ENCODE measurements at regions not wholly inside any gene's neighbourhood (a gene's known extent, or its start where the extent isn't known, plus 50 kb on each side); places are given as distances from the start of the nearest gene placed in this dataset.

DNA sequence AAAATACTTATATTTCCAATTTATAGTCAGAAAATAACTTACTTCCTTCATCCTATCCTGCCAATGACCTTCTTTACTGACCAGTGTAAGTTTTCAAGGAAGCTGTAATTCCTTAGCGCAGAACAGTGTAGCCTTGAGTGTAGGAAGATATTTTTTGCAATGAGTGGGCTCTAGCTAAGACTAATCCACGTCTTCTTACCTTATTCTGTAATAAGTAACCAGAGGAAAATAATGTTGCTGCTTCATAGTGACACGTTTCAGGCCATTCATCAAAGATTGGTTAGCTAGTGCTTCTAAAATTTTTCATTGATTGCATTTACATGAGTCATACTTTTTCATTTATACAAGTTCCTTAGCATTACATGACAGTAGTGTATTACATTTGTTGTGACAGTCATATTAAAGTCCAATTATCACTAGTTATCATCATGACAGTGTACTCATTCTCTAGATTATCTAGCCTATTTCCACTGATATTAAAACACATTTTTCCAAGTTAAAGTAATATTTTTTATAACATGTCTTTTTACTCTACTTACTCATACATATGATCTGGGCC, 403.8 kb upstream of the EPHA3 start:
- Histone ChIP-seq H3K9ac (ENCODE audit: insufficient read depth, low read length) (no peak overlapping the region), H3K9me3 (ENCODE audit: control insufficient read depth, insufficient read depth, low read depth, low read length) (no peaks in the 10 kb centered on the region), H3K79me2 (ENCODE audit: control insufficient read depth, insufficient read depth, low read length) (no peaks in the 10 kb centered on the region), H4K20me1 (ENCODE audit: control insufficient read depth, extremely low read depth, insufficient read depth, low read length) (no peaks in the 10 kb centered on the region), H3K4me1 (ENCODE audit: control insufficient read depth, extremely low read depth, insufficient read depth, low read length) (no peaks in the 10 kb centered on the region), H3K27ac (ENCODE audit: insufficient read depth, low read length) (no peak overlapping the region), H3K4me2 (ENCODE audit: extremely low read depth, insufficient read depth, low read length) (no peak overlapping the region), H2AFZ (ENCODE audit: low read length) (no peak overlapping the region), H3K4me3 (replicated peaks in 1 of 4; ENCODE audit: control extremely low read depth in 1 of 4, insufficient read depth in 1 of 4, low read depth in 3 of 4, low read length in 4 of 4) (no peak overlapping the region), H3K36me3 (ENCODE audit: control insufficient read depth, insufficient read depth, low read length) (no peaks in the 10 kb centered on the region), H3K27me3 (ENCODE audit: control insufficient read depth, insufficient read depth, low read length) (no peaks in the 10 kb centered on the region)
- peak in 1 of 2 donors; percentile 27 for DNase-seq (ENCODE audit: low read depth in 2 of 2)
- no peak for TF ChIP-seq EZH2 (IDR thresholded peaks at IDR 0.05; ENCODE audit: low read length, missing control alignments)
- TF ChIP-seq, protein P1, sequence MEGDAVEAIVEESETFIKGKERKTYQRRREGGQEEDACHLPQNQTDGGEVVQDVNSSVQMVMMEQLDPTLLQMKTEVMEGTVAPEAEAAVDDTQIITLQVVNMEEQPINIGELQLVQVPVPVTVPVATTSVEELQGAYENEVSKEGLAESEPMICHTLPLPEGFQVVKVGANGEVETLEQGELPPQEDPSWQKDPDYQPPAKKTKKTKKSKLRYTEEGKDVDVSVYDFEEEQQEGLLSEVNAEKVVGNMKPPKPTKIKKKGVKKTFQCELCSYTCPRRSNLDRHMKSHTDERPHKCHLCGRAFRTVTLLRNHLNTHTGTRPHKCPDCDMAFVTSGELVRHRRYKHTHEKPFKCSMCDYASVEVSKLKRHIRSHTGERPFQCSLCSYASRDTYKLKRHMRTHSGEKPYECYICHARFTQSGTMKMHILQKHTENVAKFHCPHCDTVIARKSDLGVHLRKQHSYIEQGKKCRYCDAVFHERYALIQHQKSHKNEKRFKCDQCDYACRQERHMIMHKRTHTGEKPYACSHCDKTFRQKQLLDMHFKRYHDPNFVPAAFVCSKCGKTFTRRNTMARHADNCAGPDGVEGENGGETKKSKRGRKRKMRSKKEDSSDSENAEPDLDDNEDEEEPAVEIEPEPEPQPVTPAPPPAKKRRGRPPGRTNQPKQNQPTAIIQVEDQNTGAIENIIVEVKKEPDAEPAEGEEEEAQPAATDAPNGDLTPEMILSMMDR (conservative IDR thresholded peaks at IDR 0.05 in 1 of 2, IDR thresholded peaks at IDR 0.05 in 1 of 2; ENCODE audit: low read depth in 1 of 2, low read length in 2 of 2): no peak

DNA sequence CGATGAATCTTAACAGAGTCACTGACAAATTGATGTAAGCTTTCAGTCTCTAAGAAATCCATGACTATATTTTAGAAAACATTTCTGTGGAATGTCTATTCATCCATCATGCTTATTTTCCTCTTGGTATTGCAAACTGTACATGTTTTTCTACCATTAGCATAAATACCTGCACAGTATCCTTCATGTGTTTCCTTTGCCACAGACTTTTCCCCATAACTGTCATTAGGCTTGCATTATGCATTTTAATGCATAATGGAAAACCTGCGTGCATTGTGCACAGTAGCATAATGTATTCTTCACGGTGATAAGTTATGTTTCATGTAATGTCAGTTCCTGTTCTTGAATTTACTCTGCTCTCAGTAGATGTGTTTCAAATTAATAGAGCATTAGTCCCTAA, 403.1 kb upstream of the EPHA3 start:
- H3K4me3 ChIP-seq (replicated peaks in 1 of 4; ENCODE audit: control extremely low read depth in 1 of 4, insufficient read depth in 1 of 4, low read depth in 3 of 4, low read length in 4 of 4): no peak overlapping the region
- H2AFZ ChIP-seq (ENCODE audit: low read length): no peak overlapping the region
- H3K9ac ChIP-seq (ENCODE audit: insufficient read depth, low read length): no peak overlapping the region
- no peaks in the 10 kb centered on the region for H4K20me1 ChIP-seq (ENCODE audit: control insufficient read depth, extremely low read depth, insufficient read depth, low read length)
- no peaks in the 10 kb centered on the region for H3K4me1 ChIP-seq (ENCODE audit: control insufficient read depth, extremely low read depth, insufficient read depth, low read length)
- DNase-seq (ENCODE audit: low read depth in 2 of 2): no peak
- no peaks in the 10 kb centered on the region for H3K79me2 ChIP-seq (ENCODE audit: control insufficient read depth, insufficient read depth, low read length)
- H3K27ac ChIP-seq (ENCODE audit: insufficient read depth, low read length): no peak overlapping the region
- TF ChIP-seq, protein P1 (conservative IDR thresholded peaks at IDR 0.05 in 1 of 2, IDR thresholded peaks at IDR 0.05 in 1 of 2; ENCODE audit: low read depth in 1 of 2, low read length in 2 of 2): no peak
- TF ChIP-seq EZH2 (IDR thresholded peaks at IDR 0.05; ENCODE audit: low read length, missing control alignments): no peak
- no peaks in the 10 kb centered on the region for H3K27me3 ChIP-seq (ENCODE audit: control insufficient read depth, insufficient read depth, low read length)
- H3K36me3 ChIP-seq (ENCODE audit: control insufficient read depth, insufficient read depth, low read length): no peaks in the 10 kb centered on the region
- H3K4me2 ChIP-seq (ENCODE audit: extremely low read depth, insufficient read depth, low read length): no peak overlapping the region
- no peaks in the 10 kb centered on the region for H3K9me3 ChIP-seq (ENCODE audit: control insufficient read depth, insufficient read depth, low read depth, low read length)

DNA sequence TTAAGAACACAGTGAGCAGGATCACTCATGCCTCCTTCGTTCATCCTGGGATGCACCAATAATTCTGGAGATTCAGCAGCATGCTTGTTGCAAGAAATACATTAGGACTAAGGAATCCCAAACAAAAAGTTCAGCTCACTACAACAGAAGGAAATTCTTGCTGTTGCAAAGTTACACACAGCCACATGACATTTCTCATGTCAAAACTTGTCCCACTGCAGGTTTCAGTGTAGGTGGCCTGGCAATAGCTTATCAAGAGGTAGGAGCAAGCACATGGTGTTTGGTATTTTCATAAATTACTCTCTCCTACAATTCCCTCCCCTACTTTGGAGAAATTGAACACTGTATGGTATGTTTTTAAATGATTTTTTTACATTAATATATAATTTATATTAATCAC, 399.6 kb upstream of the EPHA3 start:
- no peak overlapping the region for H3K9ac ChIP-seq (ENCODE audit: insufficient read depth, low read length)
- H3K36me3 ChIP-seq (ENCODE audit: control insufficient read depth, insufficient read depth, low read length): no peaks in the 10 kb centered on the region
- no peak overlapping the region for H3K4me2 ChIP-seq (ENCODE audit: extremely low read depth, insufficient read depth, low read length)
- no peak overlapping the region for H3K27ac ChIP-seq (ENCODE audit: insufficient read depth, low read length)
- no peaks in the 10 kb centered on the region for H3K9me3 ChIP-seq (ENCODE audit: control insufficient read depth, insufficient read depth, low read depth, low read length)
- TF ChIP-seq, protein P1 (conservative IDR thresholded peaks at IDR 0.05 in 1 of 2, IDR thresholded peaks at IDR 0.05 in 1 of 2; ENCODE audit: low read depth in 1 of 2, low read length in 2 of 2): no peak
- no peak for TF ChIP-seq EZH2 (IDR thresholded peaks at IDR 0.05; ENCODE audit: low read length, missing control alignments)
- no peak overlapping the region for H2AFZ ChIP-seq (ENCODE audit: low read length)
- no peaks in the 10 kb centered on the region for H3K27me3 ChIP-seq (ENCODE audit: control insufficient read depth, insufficient read depth, low read length)
- H3K4me3 ChIP-seq (replicated peaks in 1 of 4; ENCODE audit: control extremely low read depth in 1 of 4, insufficient read depth in 1 of 4, low read depth in 3 of 4, low read length in 4 of 4): no peak overlapping the region
- no peaks in the 10 kb centered on the region for H3K4me1 ChIP-seq (ENCODE audit: control insufficient read depth, extremely low read depth, insufficient read depth, low read length)
- H3K79me2 ChIP-seq (ENCODE audit: control insufficient read depth, insufficient read depth, low read length): no peaks in the 10 kb centered on the region
- no peak for DNase-seq (ENCODE audit: low read depth in 2 of 2)
- H4K20me1 ChIP-seq (ENCODE audit: control insufficient read depth, extremely low read depth, insufficient read depth, low read length): no peaks in the 10 kb centered on the region
